CD14-positive monocyte (primary cell): ENCODE measurements at regions not wholly inside any gene's neighbourhood (a gene's known extent, or its start where the extent isn't known, plus 50 kb on each side); places are given as distances from the start of the nearest gene placed in this dataset.

ENCODE experiments used
- DNase-seq, 3 donors: peaks; one replicate each; pipeline ENCODE4 v3.0.0-alpha.2; 2011 to 2022
- H2AFZ ChIP-seq: 2 replicates; pipeline ENCODE4 v1.6.0; 2012; ENCODE audit warnings: mild to moderate bottlenecking, low read depth, low read length, inconsistent platforms; ENCODE audit not compliant: insufficient read depth, poor library complexity, severe bottlenecking
- H3K27ac ChIP-seq, 2 donors: 1 replicate in 1 of 2; 2 replicates in 1 of 2; pipeline ENCODE4 v1.5.1; 2012 to 2013; ENCODE audit warnings: low read length in 2 of 2, control low read depth in 1 of 2, inconsistent platforms in 1 of 2, low read depth in 1 of 2, mild to moderate bottlenecking in 1 of 2
- H3K27me3 ChIP-seq, 2 donors: one replicate each; pipeline versions ENCODE4 v1.6.0 to v1.6.1; 2011 to 2013; ENCODE audit warnings: low read length in 2 of 2; ENCODE audit not compliant: control insufficient read depth in 2 of 2, insufficient read depth in 2 of 2
- H3K36me3 ChIP-seq, 2 donors: replicated peaks in 1 of 2; 1 replicate in 1 of 2; 2 replicates in 1 of 2; pipeline versions ENCODE4 v1.5.1 to v1.6.1; 2012 to 2013; ENCODE audit warnings: low read length in 2 of 2, control low read depth in 1 of 2, inconsistent platforms in 1 of 2, mild to moderate bottlenecking in 1 of 2; ENCODE audit not compliant: insufficient read depth in 2 of 2, control insufficient read depth in 1 of 2
- H3K4me1 ChIP-seq, 2 donors: 1 replicate in 1 of 2; 2 replicates in 1 of 2; pipeline versions ENCODE4 v1.5.1 to v1.6.1; 2012 to 2013; ENCODE audit warnings: low read length in 2 of 2, control low read depth in 1 of 2, inconsistent platforms in 1 of 2, mild to moderate bottlenecking in 1 of 2, moderate library complexity in 1 of 2; ENCODE audit not compliant: insufficient read depth in 2 of 2, control insufficient read depth in 1 of 2
- H3K4me2 ChIP-seq: replicated peaks from 2 replicates; pipeline ENCODE3; 2012; ENCODE audit warnings: low read length, moderate library complexity, mild to moderate bottlenecking; ENCODE audit not compliant: poor library complexity, severe bottlenecking; ENCODE audit errors: extremely low read depth
- H3K4me3 ChIP-seq, 3 experiments: fragments of 200-600 bp in 1 of 3; sonication (generic) in 1 of 3; replicated peaks in 1 of 3; 1 replicate in 2 of 3; 2 replicates in 1 of 3; pipeline ENCODE4 v1.5.1; 2011 to 2013; ENCODE audit warnings: low read length in 3 of 3, mild to moderate bottlenecking in 3 of 3, control low read depth in 2 of 3, low read depth in 2 of 3, inconsistent platforms in 1 of 3, moderate library complexity in 1 of 3
- H3K79me2 ChIP-seq: 2 replicates; pipeline ENCODE4 v1.6.0; 2012; ENCODE audit warnings: mild to moderate bottlenecking, control low read depth, inconsistent platforms, low read length, moderate library complexity; ENCODE audit not compliant: insufficient read depth
- H3K9ac ChIP-seq: 2 replicates; pipeline ENCODE4 v1.6.0; 2017; ENCODE audit warnings: low read length, mild to moderate bottlenecking; ENCODE audit not compliant: insufficient read depth, poor library complexity, severe bottlenecking
- H3K9me3 ChIP-seq, 2 donors: replicated peaks in 1 of 2; 1 replicate in 1 of 2; 2 replicates in 1 of 2; pipeline versions ENCODE4 v1.5.1 to v1.6.1; 2012 to 2013; ENCODE audit warnings: low read length in 2 of 2, control low read depth in 1 of 2; ENCODE audit not compliant: control insufficient read depth in 1 of 2, insufficient read depth in 1 of 2
- H4K20me1 ChIP-seq: 2 replicates; pipeline ENCODE4 v1.6.0; 2012; ENCODE audit warnings: mild to moderate bottlenecking, low read length, control low read depth, moderate library complexity; ENCODE audit not compliant: insufficient read depth
- H3K27ac Mint-ChIP-seq, 7 donors: one replicate each; pipeline ENCODE4 v1.8.0; 2020; ENCODE audit warnings: mild to moderate bottlenecking in 7 of 7, mixed read lengths in 7 of 7, moderate library complexity in 6 of 7, inconsistent platforms in 2 of 7
- H3K27me3 Mint-ChIP-seq, 3 donors: one replicate each; pipeline ENCODE4 v1.8.0; 2021 to 2022; ENCODE audit warnings: low read depth in 3 of 3, mild to moderate bottlenecking in 3 of 3, mixed read lengths in 3 of 3, moderate library complexity in 3 of 3, inconsistent platforms in 1 of 3
- H3K36me3 Mint-ChIP-seq, 2 donors: one replicate each; pipeline ENCODE4 v1.8.0; 2020; ENCODE audit warnings: mixed read lengths in 2 of 2, inconsistent platforms in 1 of 2, mild to moderate bottlenecking in 1 of 2
- H3K4me1 Mint-ChIP-seq: one replicate; pipeline ENCODE4 v1.8.0; 2020; ENCODE audit warnings: mild to moderate bottlenecking, mixed read lengths
- H3K4me3 Mint-ChIP-seq, 2 donors: one replicate each; pipeline ENCODE4 v1.8.0; 2020; ENCODE audit warnings: mild to moderate bottlenecking in 2 of 2, mixed read lengths in 2 of 2, moderate library complexity in 1 of 2
- H3K9me3 Mint-ChIP-seq, 7 donors: one replicate each; pipeline ENCODE4 v1.8.0; 2020 to 2022; ENCODE audit warnings: mixed read lengths in 7 of 7, mild to moderate bottlenecking in 6 of 7, moderate library complexity in 6 of 7, inconsistent platforms in 2 of 7
- CTCF ChIP-seq: fragments of 200-600 bp; IDR thresholded peaks from one replicate; pipeline ENCODE4 v1.8.0; 2022; ENCODE audit warnings: antibody characterized with exemption, mild to moderate bottlenecking
- WGBS: methylation state at CpG from one replicate; pipeline ENCODE4 v1.1.5; 2013; ENCODE audit warnings: missing lambda C conversion rate; ENCODE audit not compliant: insufficient coverage; 5-methylcytosine and 5-hydroxymethylcytosine counted together
- intact Hi-C, 2 donors: fragments of 100-400 bp; cut with micrococcal nuclease; formaldehyde crosslinking; loops; one replicate each; pipeline versions ENCODE4 v1.15.0 to v1.15.1; 2023

- TF ChIP-seq CTCF, result no peak
- no peaks in the 10 kb centered on the region for H3K79me2 ChIP-seq
These were observed 646.7 kb upstream of the ZNF804A start for GRCh38 chr2:183951630-183952029.

GRCh38 chr2:183952741-183953140 lies 645.6 kb upstream of the ZNF804A start:
- intact Hi-C loops, result no loop called here
- no peak overlapping the region for H3K27ac ChIP-seq
- no peaks in the 10 kb centered on the region for H4K20me1 ChIP-seq
- H3K4me1 Mint-ChIP-seq, result no peaks in the 10 kb centered on the region
- no peak for DNase-seq
- no peak overlapping the region for H3K4me2 ChIP-seq
- H3K27me3 Mint-ChIP-seq, result peaks cover 0 to 2% (median 0%) of the 10 kb centered on the region in 3 donors
- peaks cover 0 to 8% (median 2%) of the 10 kb centered on the region in 7 donors for H3K9me3 Mint-ChIP-seq
- no CpG with 5 or more reads among the region's 2 CpGs for WGBS
- H3K4me3 Mint-ChIP-seq, result no peak overlapping the region
- H3K36me3 Mint-ChIP-seq, result no peaks in the 10 kb centered on the region
- no peaks in the 10 kb centered on the region for H3K36me3 ChIP-seq
- no peak overlapping the region for H2AFZ ChIP-seq
- TF ChIP-seq CTCF, result no peak
- H3K4me3 ChIP-seq, result no peak overlapping the region
- H3K9me3 ChIP-seq, result no peaks in the 10 kb centered on the region
- no peak overlapping the region for H3K9ac ChIP-seq
- no peaks in the 10 kb centered on the region for H3K27me3 ChIP-seq
- H3K79me2 ChIP-seq, result no peaks in the 10 kb centered on the region
- no peak overlapping the region for H3K27ac Mint-ChIP-seq
- no peaks in the 10 kb centered on the region for H3K4me1 ChIP-seq

More at GRCh38 chr2:183951630-183952029, 646.7 kb upstream of the ZNF804A start:
- Histone ChIP-seq H3K36me3 (no peaks in the 10 kb centered on the region), H3K9me3 (no peaks in the 10 kb centered on the region), H3K4me3 (no peak overlapping the region), H3K4me1 (no peaks in the 10 kb centered on the region), H3K9ac (no peak overlapping the region), H3K27ac (no peak overlapping the region), H3K4me2 (no peak overlapping the region), H3K27me3 (no peaks in the 10 kb centered on the region), H2AFZ (no peak overlapping the region), H4K20me1 (no peaks in the 10 kb centered on the region)
- H3K4me1 Mint-ChIP-seq, result no peaks in the 10 kb centered on the region
- H3K9me3 Mint-ChIP-seq, result peaks cover 0 to 8% (median 2%) of the 10 kb centered on the region in 7 donors
- H3K4me3 Mint-ChIP-seq, result no peak overlapping the region
- no peak overlapping the region for H3K27ac Mint-ChIP-seq
- H3K36me3 Mint-ChIP-seq, result no peaks in the 10 kb centered on the region
- intact Hi-C loops, result no loop called here
- peaks cover 0 to 2% (median 0%) of the 10 kb centered on the region in 3 donors for H3K27me3 Mint-ChIP-seq
- no CpG with 5 or more reads among the region's 2 CpGs for WGBS
- DNase-seq, result no peak
